Smooth muscle cell (in vitro differentiated cells): ENCODE measurements at regions not wholly inside any gene's neighbourhood (a gene's known extent, or its start where the extent isn't known, plus 50 kb on each side); places are given as distances from the start of the nearest gene placed in this dataset.

ENCODE experiments used
- DNase-seq: peaks from one replicate; lab custom pipeline; 2025; ENCODE audit not compliant: unreplicated experiment; lab: John Stamatoyannopoulos, UW
- H2AFZ ChIP-seq: fragments of 200-600 bp; sonication (generic); 2 replicates; pipeline ENCODE4 v1.6.0; 2016; ENCODE audit warnings: antibody characterized with exemption, low read depth, mild to moderate bottlenecking
- H3F3A ChIP-seq: fragments of 200-600 bp; sonication (generic); 2 replicates; pipeline ENCODE4 v1.6.0; 2017; ENCODE audit warnings: antibody characterized with exemption, low read depth
- H3K27ac ChIP-seq: fragments of 200-600 bp; sonication (generic); 2 replicates; pipeline ENCODE4 v1.5.1; 2016; ENCODE audit warnings: low read depth, mild to moderate bottlenecking
- H3K27me3 ChIP-seq: fragments of 200-600 bp; sonication (generic); 2 replicates; pipeline ENCODE4 v1.6.1; 2016; ENCODE audit warnings: low read depth, mild to moderate bottlenecking
- H3K36me3 ChIP-seq: fragments of 200-600 bp; sonication (generic); 2 replicates; pipeline ENCODE4 v1.5.1; 2016; ENCODE audit warnings: low read depth
- H3K4me1 ChIP-seq: fragments of 200-600 bp; sonication (generic); 2 replicates; pipeline ENCODE4 v1.5.1; 2016; ENCODE audit warnings: low read depth
- H3K4me2 ChIP-seq: fragments of 200-600 bp; sonication (generic); 2 replicates; pipeline ENCODE4 v1.6.0; 2016; ENCODE audit warnings: mild to moderate bottlenecking
- H3K4me3 ChIP-seq: fragments of 200-600 bp; sonication (generic); 2 replicates; pipeline ENCODE4 v1.5.1; 2016; ENCODE audit warnings: mild to moderate bottlenecking
- H3K79me2 ChIP-seq: fragments of 200-600 bp; sonication (generic); 2 replicates; pipeline ENCODE4 v1.6.0; 2016; ENCODE audit warnings: low read depth, mild to moderate bottlenecking
- H3K9ac ChIP-seq: fragments of 200-600 bp; sonication (generic); 2 replicates; pipeline ENCODE4 v1.6.0; 2016; ENCODE audit warnings: low read depth
- H3K9me3 ChIP-seq: fragments of 200-600 bp; sonication (generic); replicated peaks from 2 replicates; pipeline ENCODE4 v1.5.1; 2016; ENCODE audit warnings: low read depth
- H4K20me1 ChIP-seq: fragments of 200-600 bp; sonication (generic); 2 replicates; pipeline ENCODE4 v1.6.0; 2016; ENCODE audit warnings: low read depth
- CTCF ChIP-seq: fragments of 200-600 bp; sonication (generic); IDR thresholded peaks from 2 replicates; pipeline ENCODE4 v1.5.1; 2017; ENCODE audit warnings: borderline replicate concordance, mild to moderate bottlenecking, antibody characterized with exemption; ENCODE audit not compliant: insufficient read depth, poor library complexity, severe bottlenecking
- WGBS: methylation state at CpG from one replicate; pipeline ENCODE4 v1.1.7; 2016; ENCODE audit warnings: low lambda C conversion rate; 5-methylcytosine and 5-hydroxymethylcytosine counted together

- H3K9me3 ChIP-seq = no peaks in the 10 kb centered on the region
- WGBS = 37% methylated on average over 5 of the region's 5 CpGs
- no peaks in the 10 kb centered on the region for H3F3A ChIP-seq
- H3K79me2 ChIP-seq = no peaks in the 10 kb centered on the region
- no peak for DNase-seq
- no peak overlapping the region for H3K27ac ChIP-seq
- no peak overlapping the region for H3K9ac ChIP-seq
- no peak overlapping the region for H2AFZ ChIP-seq
- peaks cover under 1% of the 10 kb centered on the region for H3K4me1 ChIP-seq
- no peak overlapping the region for H3K4me2 ChIP-seq
- H3K36me3 ChIP-seq = no peaks in the 10 kb centered on the region
- H4K20me1 ChIP-seq = no peaks in the 10 kb centered on the region
- no peak overlapping the region for H3K4me3 ChIP-seq
- TF ChIP-seq CTCF = no peak
- H3K27me3 ChIP-seq = no peaks in the 10 kb centered on the region
Observed at GRCh38 chr10:94199565-94199964, 163.2 kb downstream of the NOC3L start.

- Histone ChIP-seq H3F3A (no peaks in the 10 kb centered on the region), H2AFZ (no peak overlapping the region), H3K27me3 (no peaks in the 10 kb centered on the region), H3K79me2 (no peaks in the 10 kb centered on the region), H3K36me3 (no peaks in the 10 kb centered on the region), H3K9ac (no peak overlapping the region), H3K4me3 (no peak overlapping the region), H3K9me3 (no peaks in the 10 kb centered on the region), H3K4me1 (no peaks in the 10 kb centered on the region), H3K4me2 (no peak overlapping the region), H3K27ac (no peak overlapping the region), H4K20me1 (no peaks in the 10 kb centered on the region)
- 81% methylated on average over 2 of the region's 2 CpGs for WGBS
- no peak for TF ChIP-seq CTCF
- DNase-seq = no peak
Observed at GRCh38 chr10:94200146-94200837, 162.4 kb downstream of the NOC3L start.

GRCh38 chr10:94205396-94205831 lies 157.3 kb downstream of the NOC3L start:
- no peaks in the 10 kb centered on the region for H3K9me3 ChIP-seq
- no peaks in the 10 kb centered on the region for H3K36me3 ChIP-seq
- H3K27ac ChIP-seq = no peak overlapping the region
- WGBS = 84% methylated on average over 3 of the region's 3 CpGs
- H3K27me3 ChIP-seq = no peaks in the 10 kb centered on the region
- H4K20me1 ChIP-seq = no peaks in the 10 kb centered on the region
- no peaks in the 10 kb centered on the region for H3F3A ChIP-seq
- H3K9ac ChIP-seq = no peak overlapping the region
- H3K79me2 ChIP-seq = no peaks in the 10 kb centered on the region
- no peaks in the 10 kb centered on the region for H3K4me1 ChIP-seq
- TF ChIP-seq CTCF = no peak
- no peak for DNase-seq
- no peak overlapping the region for H2AFZ ChIP-seq
- no peak overlapping the region for H3K4me3 ChIP-seq
- H3K4me2 ChIP-seq = no peak overlapping the region

GRCh38 chr10:94206176-94206575 lies 156.6 kb downstream of the NOC3L start:
- H3K9ac ChIP-seq = no peak overlapping the region
- H3K4me3 ChIP-seq = no peak overlapping the region
- H3K36me3 ChIP-seq = no peaks in the 10 kb centered on the region
- H3F3A ChIP-seq = no peaks in the 10 kb centered on the region
- H3K4me1 ChIP-seq = no peaks in the 10 kb centered on the region
- H3K4me2 ChIP-seq = no peak overlapping the region
- H2AFZ ChIP-seq = no peak overlapping the region
- WGBS = 95% methylated on average over 2 of the region's 2 CpGs
- no peaks in the 10 kb centered on the region for H4K20me1 ChIP-seq
- no peaks in the 10 kb centered on the region for H3K9me3 ChIP-seq
- no peak for TF ChIP-seq CTCF
- H3K27me3 ChIP-seq = no peaks in the 10 kb centered on the region
- H3K27ac ChIP-seq = no peak overlapping the region
- no peak for DNase-seq
- H3K79me2 ChIP-seq = no peaks in the 10 kb centered on the region
